ENCODE measurements at regions not wholly inside any gene's neighbourhood (a gene's known extent, or its start where the extent isn't known, plus 50 kb on each side); places are given as distances from the start of the nearest gene placed in this dataset.

GRCh38 chr9:99735041-99735440 is 86.6 kb upstream of the NR4A3 start:
- no peak for FAIRE-seq
- DNase-seq (ENCODE audit: insufficient read length) = no peak
- no peak for TF ChIP-seq POLR2A (IDR thresholded peaks at IDR 0.05; ENCODE audit: low read depth, low read length)
- no peak for TF ChIP-seq POLR2AphosphoS5 (IDR thresholded peaks at IDR 0.05; ENCODE audit: low read depth, low read length)
- no peak for TF ChIP-seq TAF1 (IDR thresholded peaks at IDR 0.05; ENCODE audit: borderline replicate concordance, low read depth, low read length)

DNA sequence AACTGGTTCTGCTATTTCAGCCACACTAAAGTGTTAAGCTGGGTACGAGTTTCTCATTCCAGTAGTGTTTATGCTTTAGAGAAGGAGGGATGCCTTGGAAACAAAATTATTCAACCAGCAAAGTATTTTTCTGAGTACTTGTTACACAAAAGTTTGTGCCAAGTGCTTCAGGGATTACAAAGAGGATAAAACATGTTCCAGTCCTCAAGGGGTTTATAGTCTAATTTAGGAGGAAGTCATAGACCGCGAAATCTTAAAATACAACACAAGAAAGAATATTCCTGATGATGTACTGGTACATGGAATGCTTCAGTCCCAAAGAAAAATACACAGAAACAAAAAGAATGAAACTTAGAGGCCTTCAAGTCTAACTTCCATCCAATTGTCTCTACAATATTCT is 85.4 kb upstream of the NR4A3 start:
- FAIRE-seq (no peak), DNase-seq (ENCODE audit: insufficient read length) (no peak)
- no peak for TF ChIP-seq POLR2A (IDR thresholded peaks at IDR 0.05; ENCODE audit: low read depth, low read length)
- TF ChIP-seq TAF1 (IDR thresholded peaks at IDR 0.05; ENCODE audit: borderline replicate concordance, low read depth, low read length) = no peak
- no peak for TF ChIP-seq POLR2AphosphoS5 (IDR thresholded peaks at IDR 0.05; ENCODE audit: low read depth, low read length)

DNA sequence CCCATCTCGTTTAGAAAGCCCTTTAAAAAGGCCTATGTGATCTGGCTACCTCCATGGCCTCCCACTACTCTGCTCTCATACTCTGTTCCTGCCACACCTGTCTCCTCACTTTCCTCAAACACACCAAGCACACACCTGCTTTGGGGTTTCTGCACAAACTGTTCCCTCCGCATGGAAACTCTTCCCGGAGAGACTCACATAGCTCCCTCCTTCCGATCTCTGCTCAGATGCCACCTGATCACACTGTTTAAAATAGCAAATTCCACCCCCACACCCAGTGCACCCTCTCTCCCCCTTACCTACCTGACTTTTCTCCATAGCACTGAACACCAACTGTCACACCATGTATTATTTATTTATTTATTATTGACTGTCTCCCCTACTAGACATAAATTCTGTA is 84.0 kb upstream of the NR4A3 start:
- DNase-seq (ENCODE audit: insufficient read length) (no peak), FAIRE-seq (no peak)
- TF ChIP-seq TAF1 (IDR thresholded peaks at IDR 0.05; ENCODE audit: borderline replicate concordance, low read depth, low read length) = no peak

- no peak for DNase-seq (ENCODE audit: insufficient read length)
- TF ChIP-seq POLR2A (IDR thresholded peaks at IDR 0.05; ENCODE audit: low read depth, low read length) = no peak
- TF ChIP-seq POLR2AphosphoS5 (IDR thresholded peaks at IDR 0.05; ENCODE audit: low read depth, low read length) = no peak
- no peak for TF ChIP-seq TAF1 (IDR thresholded peaks at IDR 0.05; ENCODE audit: borderline replicate concordance, low read depth, low read length)
- FAIRE-seq = no peak
These were observed 78.7 kb upstream of the NR4A3 start for GRCh38 chr9:99743006-99743405.

DNA sequence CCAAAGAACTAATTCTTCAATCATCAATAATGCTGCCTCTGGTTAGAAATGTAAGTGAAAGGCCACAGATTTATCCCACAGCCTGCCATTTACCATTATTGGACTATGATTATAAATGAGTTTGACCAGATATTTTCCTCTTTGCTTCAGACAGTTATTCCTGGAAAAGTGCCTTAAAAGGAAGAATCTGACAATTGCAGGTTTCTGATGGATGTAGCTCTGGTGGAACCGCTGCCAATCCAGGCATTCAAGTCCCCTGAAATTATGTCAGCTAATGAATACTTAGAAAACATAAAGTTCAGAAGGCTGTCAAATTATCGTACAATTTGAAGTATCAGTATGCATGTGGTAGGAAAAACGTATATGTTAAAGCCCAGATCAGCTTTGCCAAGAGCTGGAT is 78.2 kb upstream of the NR4A3 start:
- FAIRE-seq = no peak
- no peak for DNase-seq (ENCODE audit: insufficient read length)
- no peak for TF ChIP-seq POLR2AphosphoS5 (IDR thresholded peaks at IDR 0.05; ENCODE audit: low read depth, low read length)
- no peak for TF ChIP-seq POLR2A (IDR thresholded peaks at IDR 0.05; ENCODE audit: low read depth, low read length)
- no peak for TF ChIP-seq TAF1 (IDR thresholded peaks at IDR 0.05; ENCODE audit: borderline replicate concordance, low read depth, low read length)

DNA sequence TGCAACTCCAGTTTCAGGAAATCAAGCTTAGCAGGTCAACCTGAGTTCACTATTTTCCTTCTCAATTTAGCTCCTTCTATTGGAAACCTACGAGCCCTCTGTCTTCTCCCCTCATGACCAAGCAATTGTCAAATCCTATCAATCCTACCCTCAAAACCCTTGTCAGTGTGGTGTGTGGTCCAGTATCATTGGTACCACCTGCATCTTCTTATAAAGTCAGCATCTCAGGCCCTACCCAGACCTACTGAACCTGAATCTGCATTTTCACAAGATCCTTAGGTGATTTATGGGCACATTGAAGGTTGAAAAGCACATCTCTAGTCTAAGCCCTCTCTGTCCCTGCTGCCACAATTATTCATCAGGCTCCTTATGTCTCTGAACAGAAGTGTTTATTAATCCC is 77.6 kb upstream of the NR4A3 start:
- FAIRE-seq (no peak), DNase-seq (ENCODE audit: insufficient read length) (no peak)
- TF ChIP-seq POLR2AphosphoS5 (IDR thresholded peaks at IDR 0.05; ENCODE audit: low read depth, low read length) (no peak), TAF1 (IDR thresholded peaks at IDR 0.05; ENCODE audit: borderline replicate concordance, low read depth, low read length) (no peak), POLR2A (IDR thresholded peaks at IDR 0.05; ENCODE audit: low read depth, low read length) (no peak)

DNA sequence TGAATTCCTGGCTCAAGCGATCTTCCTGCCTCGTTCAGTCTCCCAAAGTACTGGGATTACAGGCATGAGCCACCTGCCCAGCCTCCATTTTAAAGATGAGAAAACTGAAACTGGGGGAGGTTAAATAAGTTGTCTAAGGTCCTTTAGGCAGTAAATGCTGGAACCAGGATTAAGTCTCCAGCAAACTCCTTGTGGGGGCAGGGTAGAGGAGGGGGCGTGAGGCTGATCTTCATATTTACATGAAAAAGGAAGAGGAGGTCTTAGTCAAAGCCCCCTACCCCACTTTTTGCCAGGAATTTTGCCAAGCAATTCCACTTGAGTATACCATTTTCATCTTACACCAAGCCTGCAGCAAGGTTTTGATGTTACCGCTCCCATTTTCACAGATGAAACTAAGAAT is 76.6 kb upstream of the NR4A3 start:
- DNase-seq (ENCODE audit: insufficient read length) = no peak
- TF ChIP-seq POLR2AphosphoS5 (IDR thresholded peaks at IDR 0.05; ENCODE audit: low read depth, low read length) = no peak
- no peak for TF ChIP-seq POLR2A (IDR thresholded peaks at IDR 0.05; ENCODE audit: low read depth, low read length)
- TF ChIP-seq TAF1 (IDR thresholded peaks at IDR 0.05; ENCODE audit: borderline replicate concordance, low read depth, low read length) = no peak
- no peak for FAIRE-seq

DNA sequence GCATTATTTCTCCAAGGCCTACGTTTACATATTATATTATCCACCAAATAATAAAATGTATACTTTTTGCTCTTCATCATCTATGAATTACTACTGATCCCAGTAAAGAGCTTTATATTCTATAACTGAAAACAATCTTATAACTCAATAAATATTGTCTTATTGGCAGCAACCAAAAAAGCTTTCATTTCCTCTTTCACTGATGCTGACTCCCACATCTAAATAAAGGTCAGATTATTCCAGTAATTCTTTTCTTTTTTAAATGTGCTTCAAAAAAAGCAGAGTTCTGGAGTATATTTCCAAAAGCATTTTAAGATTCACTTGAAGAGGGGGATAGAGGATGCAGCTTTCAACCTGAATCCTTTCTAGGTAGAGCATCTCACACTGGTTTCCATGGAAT is 75.3 kb upstream of the NR4A3 start:
- DNase-seq (ENCODE audit: insufficient read length) (no peak), FAIRE-seq (no peak)
- TF ChIP-seq POLR2AphosphoS5 (IDR thresholded peaks at IDR 0.05; ENCODE audit: low read depth, low read length) = no peak
- no peak for TF ChIP-seq POLR2A (IDR thresholded peaks at IDR 0.05; ENCODE audit: low read depth, low read length)
- TF ChIP-seq TAF1 (IDR thresholded peaks at IDR 0.05; ENCODE audit: borderline replicate concordance, low read depth, low read length) = no peak

DNA sequence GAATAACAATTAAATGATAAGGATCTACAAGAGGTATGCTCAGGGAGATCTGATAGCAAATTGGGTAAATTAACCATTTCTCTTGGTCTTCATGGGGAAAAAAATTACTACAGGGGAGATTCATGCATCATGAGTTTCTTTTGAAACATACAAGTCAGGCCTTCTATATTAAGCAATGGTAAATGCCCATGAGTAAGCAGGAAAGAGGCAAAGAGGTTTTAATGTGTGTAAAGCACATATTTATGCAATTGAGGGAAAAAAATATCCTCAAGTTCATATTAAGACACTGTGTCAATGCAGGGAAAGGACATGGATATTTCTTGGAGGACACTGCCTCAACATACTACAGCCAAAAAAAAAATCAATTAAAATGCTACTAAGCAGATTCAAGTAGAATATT is 73.4 kb upstream of the NR4A3 start:
- DNase-seq (ENCODE audit: insufficient read length) (no peak), FAIRE-seq (no peak)
- no peak for TF ChIP-seq POLR2AphosphoS5 (IDR thresholded peaks at IDR 0.05; ENCODE audit: low read depth, low read length)
- TF ChIP-seq TAF1 (IDR thresholded peaks at IDR 0.05; ENCODE audit: borderline replicate concordance, low read depth, low read length) = no peak
- TF ChIP-seq POLR2A (IDR thresholded peaks at IDR 0.05; ENCODE audit: low read depth, low read length) = no peak

- no peak for FAIRE-seq
- no peak for TF ChIP-seq POLR2AphosphoS5 (IDR thresholded peaks at IDR 0.05; ENCODE audit: low read depth, low read length)
- TF ChIP-seq TAF1 (IDR thresholded peaks at IDR 0.05; ENCODE audit: borderline replicate concordance, low read depth, low read length) = no peak
- TF ChIP-seq POLR2A (IDR thresholded peaks at IDR 0.05; ENCODE audit: low read depth, low read length) = no peak
- no peak for DNase-seq (ENCODE audit: insufficient read length)
These were observed 73.0 kb upstream of the NR4A3 start for GRCh38 chr9:99748676-99749075.

DNA sequence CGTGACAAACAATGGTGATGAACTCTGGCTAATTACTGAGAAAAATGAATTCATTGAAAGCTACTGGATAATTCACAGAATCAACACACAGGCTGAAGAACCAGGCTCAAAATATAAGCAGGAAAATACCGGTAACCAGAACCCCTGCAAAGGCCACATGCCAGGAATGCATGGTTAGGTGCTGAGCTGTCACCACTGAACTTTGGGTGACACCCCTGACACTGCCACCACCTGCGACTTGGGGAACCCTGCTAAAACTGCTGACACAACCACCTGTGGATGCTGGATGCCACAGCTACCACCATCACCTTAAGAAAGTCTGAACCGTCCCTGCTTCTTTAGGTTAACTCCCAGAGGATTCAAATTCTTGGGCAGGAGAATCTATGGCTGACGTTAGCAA is 72.0 kb upstream of the NR4A3 start:
- TF ChIP-seq POLR2A (IDR thresholded peaks at IDR 0.05; ENCODE audit: low read depth, low read length) (no peak), POLR2AphosphoS5 (IDR thresholded peaks at IDR 0.05; ENCODE audit: low read depth, low read length) (no peak), TAF1 (IDR thresholded peaks at IDR 0.05; ENCODE audit: borderline replicate concordance, low read depth, low read length) (no peak)
- FAIRE-seq (no peak), DNase-seq (ENCODE audit: insufficient read length) (no peak)

- FAIRE-seq (no peak), DNase-seq (ENCODE audit: insufficient read length) (no peak)
- no peak for TF ChIP-seq TAF1 (IDR thresholded peaks at IDR 0.05; ENCODE audit: borderline replicate concordance, low read depth, low read length)
- TF ChIP-seq POLR2A (IDR thresholded peaks at IDR 0.05; ENCODE audit: low read depth, low read length) = no peak
- no peak for TF ChIP-seq POLR2AphosphoS5 (IDR thresholded peaks at IDR 0.05; ENCODE audit: low read depth, low read length)
These were observed 71.2 kb upstream of the NR4A3 start for GRCh38 chr9:99750526-99750925.
